HG02885 (cell line): ENCODE measurements at regions not wholly inside any gene's neighbourhood (a gene's known extent, or its start where the extent isn't known, plus 50 kb on each side); places are given as distances from the start of the nearest gene placed in this dataset.

ENCODE experiments used
- ATAC-seq: cut with Tn5 transposase; IDR thresholded peaks from one replicate; pipeline ENCODE4 v1.9.1; 2021; ENCODE audit warnings: mild to moderate bottlenecking; ENCODE audit not compliant: unreplicated experiment, poor library complexity

DNA sequence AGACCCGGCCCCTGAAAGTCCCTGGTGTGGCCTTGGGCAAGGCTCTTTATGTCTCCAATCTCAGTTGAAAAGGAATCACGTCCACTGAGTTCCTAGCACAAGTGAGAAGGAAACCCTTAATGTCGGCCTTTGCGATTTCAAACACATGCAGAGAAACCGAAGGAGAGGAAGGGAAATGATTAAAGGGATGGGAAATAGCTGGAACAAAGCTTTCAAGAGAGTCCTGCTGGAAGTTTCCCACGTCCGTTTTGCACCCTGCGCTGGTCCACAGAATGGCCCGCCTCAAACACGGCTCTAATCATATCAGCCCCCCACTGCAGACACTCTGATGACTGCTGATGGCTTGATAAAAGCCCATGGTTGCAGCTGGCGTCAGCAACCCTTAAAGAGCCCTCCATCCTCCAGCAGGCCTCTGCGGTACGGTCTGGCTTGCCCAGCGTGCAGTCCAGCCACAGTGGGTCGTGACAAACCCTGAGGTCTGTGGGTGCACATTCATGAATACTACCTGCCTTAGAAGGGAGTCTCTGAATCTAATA is 765.5 kb upstream of the EEF2KMT start:
- no peak for ATAC-seq

DNA sequence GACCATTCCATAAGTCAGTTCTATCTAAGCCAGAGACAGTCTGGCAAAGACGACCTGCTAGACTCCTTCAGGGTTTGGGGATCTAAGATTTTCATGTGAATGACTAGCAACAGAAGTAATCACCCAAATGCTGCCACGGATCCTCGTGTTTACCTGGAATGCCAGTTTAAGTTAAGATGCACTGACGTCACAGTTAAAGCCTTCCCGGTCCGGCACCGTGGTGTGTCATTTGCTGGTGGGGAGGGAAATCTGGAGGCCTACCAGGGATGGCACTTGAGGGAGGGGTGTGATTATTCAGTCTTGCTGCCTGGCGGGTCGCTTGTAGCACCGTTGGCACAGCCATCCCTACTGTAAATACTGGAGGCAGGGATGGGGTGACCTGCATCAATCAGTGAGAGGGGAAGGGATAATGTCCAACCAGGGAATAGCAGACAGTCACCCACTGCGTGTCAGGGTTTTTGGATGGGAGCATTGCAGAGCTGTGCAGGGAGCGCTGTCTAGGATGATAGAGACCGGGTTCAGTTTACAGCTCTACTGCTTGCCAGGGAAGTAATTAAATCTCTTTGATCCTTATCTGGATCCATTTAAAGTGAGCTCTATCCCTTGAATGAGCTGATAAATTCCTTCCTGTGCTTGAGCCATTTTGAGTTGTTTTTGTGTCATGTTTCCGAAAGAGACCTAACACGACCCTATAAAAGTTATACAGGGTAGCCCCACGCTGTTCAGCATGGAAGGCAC is 764.7 kb upstream of the EEF2KMT start:
- ATAC-seq, result no peak

DNA sequence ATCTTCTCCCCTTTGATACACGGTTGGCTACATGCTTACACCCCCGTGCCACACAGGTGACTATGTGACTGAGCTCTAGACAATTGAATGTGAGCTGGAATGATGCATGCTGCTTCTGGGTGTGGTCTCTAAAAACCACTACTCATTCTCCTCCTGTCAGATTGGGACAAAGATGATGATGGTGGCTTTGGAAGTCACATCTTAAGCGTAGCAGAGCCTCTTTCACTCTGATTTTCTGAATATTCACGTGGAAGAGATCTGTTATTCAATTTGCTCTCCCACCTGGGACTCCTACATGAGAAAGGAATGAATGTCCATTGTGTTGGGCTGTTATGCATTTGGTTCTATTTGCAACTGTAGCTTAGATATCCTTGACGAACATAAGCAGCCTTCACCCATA is 763.6 kb upstream of the EEF2KMT start:
- no peak for ATAC-seq

DNA sequence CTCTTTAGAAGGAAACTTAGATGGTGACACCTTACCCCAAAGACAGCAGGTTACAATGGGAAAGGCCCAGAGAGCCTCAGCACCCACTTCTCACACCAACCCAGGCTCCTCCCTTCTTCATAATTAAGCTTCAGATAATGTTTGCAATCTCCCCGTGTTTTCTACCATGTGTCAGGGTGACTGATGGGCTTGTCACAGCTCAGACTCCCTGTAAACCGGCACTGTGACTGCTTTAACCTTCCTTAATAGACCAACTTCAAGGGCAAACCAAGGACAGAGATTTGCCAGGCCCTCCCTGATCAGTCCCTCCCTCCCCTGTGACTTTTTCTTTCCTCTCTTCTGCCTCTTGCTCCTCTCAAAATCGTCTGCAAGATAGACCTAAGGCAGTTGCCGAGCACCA is 760.6 kb upstream of the EEF2KMT start:
- ATAC-seq, result no peak

DNA sequence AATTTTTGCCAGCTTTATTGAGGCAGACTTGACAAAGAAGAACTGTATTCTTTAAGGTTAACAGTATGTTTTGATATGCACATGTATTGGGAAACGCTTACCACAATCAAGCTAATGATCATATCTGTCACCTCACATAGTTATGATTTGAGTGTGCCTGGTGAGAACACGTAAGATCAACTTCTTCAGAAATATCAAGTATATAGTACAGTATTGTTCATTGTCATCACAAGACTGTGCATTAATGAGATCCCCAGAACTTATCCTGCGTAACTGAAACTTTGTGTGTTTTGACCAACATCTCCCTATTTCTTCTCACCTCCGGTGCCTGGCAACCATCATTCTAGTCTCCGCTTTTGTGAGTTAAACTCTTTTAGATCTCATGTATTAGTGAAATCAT is 756.4 kb upstream of the EEF2KMT start:
- no peak for ATAC-seq

DNA sequence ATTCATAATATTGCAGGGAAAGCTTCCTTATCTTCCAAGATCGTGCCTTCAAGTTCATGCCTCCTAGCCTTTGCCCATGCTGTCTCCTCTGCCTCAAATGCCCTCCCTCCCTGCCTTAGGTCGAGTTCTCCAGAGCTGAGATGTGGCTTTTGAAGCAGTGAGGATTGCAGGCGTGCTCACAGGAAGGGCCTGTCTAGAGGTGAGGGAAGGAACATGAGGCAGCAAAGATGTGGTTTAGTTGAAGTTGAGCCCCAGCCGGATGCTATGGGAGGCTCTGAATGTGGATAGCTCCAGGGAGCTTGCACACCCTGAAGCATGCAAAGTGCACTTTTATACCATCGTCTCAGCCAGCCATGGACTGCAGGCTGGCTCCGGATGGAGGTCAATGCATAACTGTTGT is 754.6 kb upstream of the EEF2KMT start:
- ATAC-seq, result no peak

DNA sequence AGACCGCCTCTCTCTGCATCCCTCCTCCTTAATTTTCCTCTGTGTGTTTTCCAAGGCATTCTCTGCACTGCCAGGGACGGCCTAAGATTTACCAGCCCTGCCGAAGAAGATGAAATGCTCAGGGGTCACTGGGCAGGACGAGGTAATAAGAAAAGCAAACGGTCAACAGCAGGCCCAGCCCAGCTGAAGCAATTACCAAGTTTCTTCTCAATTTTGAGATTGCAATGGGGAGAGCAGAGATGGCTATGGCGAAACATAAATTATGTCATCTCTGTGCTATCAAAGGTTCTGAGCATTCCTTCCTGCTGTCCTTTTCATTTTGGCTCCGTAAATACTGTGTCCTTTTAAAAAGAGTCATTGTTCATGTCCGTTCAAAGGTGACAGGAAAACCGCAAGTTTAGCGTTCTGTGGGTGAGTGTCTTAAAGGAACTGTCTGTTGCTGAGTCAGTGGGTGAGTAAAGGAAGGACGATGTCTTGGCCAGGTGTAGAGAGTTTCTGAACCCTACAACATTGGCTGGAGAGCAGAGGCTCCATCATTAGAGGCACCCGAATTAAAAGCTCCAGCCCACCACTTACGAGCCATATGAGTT is 753.9 kb upstream of the EEF2KMT start:
- ATAC-seq, result no peak

DNA sequence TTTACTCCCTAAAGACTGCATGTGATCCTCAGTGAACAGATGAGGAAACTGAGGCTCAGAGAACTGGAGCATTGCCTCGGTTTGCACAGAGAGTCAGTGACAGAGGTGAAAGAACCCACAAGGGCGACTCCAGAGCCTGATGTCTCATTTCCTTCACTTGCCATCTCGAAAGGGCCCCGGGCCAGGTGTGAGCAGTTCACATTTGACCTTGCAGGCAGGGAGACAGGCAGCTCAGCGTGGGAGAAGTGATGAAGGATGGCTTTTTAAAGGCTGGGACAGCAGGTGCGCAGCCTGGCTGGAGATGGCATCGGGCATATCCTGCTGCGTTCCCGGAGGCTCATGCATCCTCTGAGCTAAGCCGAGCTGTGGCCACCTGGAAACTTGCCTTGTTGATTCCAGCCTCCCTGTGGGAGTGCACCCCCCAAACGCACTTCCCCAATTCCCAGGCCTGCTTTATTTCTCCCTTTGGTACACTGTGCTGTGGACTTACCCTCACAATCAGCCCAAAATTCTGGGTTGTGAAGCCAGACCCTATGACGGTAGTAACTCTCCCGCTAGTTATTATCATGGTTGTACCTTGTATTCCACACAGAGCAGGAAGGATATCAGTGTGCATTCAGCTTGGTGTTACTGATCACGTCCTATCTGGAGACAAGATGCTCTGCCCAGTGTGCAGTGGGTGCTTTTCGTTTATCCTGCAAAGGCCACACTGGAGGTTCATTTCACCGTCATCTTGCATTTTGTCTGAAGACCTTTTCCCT is 753.2 kb upstream of the EEF2KMT start:
- no peak for ATAC-seq

DNA sequence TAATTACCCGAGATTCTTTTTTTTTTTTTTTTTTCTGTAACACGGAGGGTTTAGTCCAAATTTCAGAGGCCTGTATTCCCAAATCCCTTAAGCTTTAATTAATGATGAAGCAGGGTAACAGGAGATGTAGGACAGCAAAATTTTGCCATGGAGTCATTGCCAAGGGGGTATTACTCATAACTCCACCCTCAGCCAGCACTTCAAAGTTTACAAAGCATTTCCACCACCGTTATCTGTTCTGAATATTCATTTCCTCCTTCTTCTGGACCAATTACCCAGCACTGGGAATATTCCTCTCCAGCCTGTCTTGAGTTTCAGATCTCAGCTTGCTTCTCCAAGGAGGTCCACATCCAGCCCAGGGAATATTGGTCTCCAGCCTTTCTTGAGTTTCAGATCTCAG is 747.5 kb upstream of the EEF2KMT start:
- ATAC-seq, result no peak

DNA sequence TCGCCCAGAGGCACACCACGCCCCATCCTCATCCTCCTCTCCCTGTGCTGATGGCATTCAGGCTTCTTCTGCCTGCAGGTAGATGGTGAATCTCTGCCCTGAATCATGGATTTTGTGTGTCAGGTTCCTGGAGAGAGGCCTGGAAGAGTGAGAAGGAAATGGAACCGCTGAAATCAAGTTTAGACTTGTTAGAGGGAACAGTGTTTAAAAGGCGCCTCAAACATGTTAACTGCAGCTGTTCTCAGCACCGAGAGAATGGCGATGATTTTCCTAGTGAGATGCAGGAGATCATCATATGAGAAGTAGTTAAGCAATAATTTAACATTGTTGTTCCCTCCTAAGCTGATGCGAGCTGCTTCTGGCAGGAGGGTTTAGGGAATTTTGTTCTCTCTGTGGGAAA is 744.4 kb upstream of the EEF2KMT start:
- no peak for ATAC-seq

DNA sequence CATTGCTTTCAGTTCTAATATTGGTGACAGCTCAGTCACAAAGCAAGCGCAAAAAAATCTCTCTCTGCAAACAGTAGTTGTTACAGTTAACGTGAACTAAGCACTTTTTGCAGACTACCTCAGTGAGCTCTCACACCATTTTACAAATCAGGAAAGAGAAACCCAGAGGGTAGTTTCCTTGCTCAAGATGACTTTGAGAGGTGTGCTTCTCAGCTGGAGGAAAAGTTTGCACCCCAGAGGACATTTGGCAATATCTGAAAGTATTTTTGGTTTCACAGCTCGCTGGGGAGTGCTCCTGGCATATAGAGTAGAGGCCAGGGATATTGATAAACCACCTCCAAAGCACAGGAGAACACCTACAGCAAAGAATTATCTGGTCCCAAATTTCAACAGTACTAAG is 741.1 kb upstream of the EEF2KMT start:
- no peak for ATAC-seq

DNA sequence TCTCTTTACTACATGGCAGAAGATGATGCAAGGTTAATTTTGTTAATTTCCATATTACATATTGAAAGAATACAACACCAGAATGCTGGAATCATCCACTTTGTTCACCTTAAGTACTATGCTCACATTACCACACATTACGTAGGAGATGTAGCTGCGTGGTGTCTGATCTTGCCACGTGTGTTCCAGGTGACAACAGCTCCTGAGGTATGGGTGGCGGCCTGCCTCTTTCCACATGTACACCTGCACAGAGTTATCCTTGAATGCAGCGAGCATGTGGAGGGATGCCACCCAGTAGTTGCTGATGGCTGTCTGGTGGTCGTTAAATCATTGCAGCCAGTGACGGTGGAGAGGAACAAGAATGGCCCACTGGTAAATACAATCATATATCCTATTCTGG is 740.5 kb upstream of the EEF2KMT start:
- no peak for ATAC-seq

DNA sequence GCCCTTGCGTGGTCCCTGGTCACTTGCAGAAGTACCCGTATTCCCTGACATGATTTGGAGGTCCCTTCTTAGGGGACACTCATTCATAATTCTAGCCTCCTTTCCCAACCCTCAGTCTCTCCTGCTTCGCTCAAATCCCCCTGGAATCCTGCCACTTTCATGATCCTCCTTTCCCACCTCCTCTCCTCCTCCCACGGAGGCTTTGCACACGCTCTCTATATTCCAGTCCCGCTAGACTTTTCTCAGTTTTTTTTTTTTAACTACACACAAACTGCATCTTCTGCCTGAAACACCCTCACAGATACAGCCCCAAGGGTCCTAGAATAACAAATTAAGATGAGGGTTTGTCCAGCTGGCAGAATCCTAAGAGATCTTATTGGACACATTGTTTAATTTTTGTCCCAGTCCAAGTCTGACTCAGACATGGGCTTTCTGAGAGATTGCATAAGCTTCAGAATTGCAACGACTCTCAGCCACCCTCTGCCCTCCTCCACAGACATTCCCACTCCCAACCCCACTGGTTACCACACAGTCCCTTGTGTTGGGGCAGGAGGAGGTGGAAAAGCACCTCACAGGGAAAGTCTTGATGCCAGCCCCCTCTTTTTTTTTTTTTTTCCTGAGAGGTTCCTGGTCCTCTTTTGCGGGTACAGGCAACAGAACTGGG is 739.5 kb upstream of the EEF2KMT start:
- ATAC-seq, result no peak

DNA sequence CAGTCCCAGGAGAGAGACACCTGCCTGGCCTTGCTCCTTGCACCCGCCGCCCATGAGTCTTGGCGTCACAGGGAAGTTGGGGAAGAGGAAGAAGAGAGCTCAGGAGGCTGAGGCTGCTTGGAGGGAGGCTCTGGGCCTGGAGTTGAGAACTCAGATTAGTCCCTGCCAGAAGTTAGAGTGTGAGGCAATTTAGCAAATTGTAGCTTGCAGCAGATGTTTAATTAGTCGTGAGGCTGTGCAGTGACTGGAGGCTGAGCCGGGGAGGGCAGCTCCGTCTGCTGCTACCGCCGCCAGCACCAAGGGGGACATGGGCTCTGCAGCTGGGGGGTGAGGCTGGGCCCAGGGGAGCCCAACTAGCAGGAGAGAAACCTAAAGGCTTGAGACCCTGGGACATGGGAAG is 738.3 kb upstream of the EEF2KMT start:
- no peak for ATAC-seq

DNA sequence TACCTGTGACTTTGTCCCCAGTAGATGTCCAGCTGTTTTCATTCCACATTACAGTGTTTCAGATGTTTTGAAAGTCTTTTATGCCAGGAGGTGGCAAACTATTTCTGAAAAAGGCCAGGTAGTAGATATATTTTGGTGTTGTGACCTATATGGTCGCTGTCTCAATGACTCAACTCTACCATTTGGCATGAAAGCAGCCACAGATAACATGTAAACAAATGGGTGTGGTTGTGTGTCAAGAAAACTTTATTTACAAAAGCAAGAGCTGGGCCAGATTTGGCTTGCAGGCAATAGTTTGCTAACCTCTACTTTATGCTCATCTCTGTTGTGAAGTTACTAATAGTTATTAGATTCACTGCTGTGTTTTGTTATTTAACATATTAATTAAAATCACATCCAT is 728.7 kb upstream of the EEF2KMT start:
- no peak for ATAC-seq

DNA sequence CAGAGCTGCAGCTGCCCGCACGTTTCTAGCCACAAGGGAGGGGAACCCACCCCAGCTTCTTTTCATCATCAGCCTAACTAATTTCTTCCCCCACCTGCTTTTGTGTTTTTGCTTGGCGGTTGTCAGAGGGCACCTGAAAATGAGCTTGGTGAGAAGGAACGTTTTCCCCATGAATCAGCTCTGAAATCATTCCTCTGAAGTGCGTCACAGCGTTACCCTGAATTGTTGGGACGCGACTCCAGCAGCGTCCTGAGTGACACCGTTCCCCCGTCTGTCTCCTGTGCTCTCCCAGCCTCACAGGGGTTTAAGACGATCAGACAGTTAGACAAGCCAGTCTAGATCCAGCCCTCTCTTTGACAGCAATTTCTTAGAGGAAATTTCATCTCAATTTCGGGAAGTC is 722.9 kb upstream of the EEF2KMT start:
- no peak for ATAC-seq

DNA sequence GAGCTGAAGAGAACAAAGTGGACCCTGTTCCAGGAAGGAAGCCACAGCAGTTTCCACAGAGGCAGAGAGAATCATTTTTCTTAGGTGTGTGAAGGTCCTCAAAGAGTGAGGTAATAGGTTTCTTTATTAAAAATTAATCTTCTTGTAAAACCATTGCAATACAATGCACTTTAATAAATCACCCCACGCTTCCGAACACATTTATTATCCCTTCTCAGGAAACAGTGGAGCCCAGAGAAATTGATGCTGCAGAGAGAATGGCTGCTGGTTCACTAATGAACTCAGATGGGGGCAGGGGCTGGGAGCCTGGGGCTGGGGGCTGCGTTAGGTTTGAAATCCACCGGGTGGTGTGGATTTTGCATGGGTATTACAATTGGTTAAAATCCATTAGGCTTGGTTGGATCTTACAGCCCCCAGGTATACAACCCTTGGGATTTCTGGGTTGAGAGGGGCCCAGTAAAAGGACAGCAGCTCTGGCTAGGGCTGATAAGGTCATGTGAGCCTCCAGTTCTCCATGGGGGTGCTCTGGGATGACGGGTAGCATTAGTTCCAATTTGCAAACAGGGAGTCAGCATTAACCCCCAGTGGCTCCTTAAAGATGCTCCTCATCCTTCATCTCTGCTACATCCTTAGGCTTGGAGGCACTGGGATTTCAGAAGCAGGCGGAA is 718.1 kb upstream of the EEF2KMT start:
- ATAC-seq, result no peak

DNA sequence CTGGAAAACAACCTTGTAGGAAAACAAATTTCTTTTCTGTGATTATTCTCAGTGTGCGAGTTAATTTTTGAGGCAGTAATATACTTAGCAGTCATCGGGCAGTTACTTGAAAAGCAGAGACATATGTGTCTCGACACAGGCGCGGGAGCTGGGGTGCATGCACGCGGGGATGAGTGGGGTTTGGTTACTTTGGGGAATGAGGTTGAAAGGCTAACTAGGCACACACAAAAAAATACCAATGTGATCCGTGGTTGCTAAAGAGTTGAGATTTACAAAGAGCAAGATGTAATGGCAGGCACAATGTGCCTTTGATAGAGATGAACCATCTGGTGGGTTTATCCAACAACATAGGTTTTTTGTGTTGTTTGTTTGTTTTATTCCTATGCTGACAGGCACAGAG is 703.8 kb upstream of the EEF2KMT start:
- no peak for ATAC-seq

DNA sequence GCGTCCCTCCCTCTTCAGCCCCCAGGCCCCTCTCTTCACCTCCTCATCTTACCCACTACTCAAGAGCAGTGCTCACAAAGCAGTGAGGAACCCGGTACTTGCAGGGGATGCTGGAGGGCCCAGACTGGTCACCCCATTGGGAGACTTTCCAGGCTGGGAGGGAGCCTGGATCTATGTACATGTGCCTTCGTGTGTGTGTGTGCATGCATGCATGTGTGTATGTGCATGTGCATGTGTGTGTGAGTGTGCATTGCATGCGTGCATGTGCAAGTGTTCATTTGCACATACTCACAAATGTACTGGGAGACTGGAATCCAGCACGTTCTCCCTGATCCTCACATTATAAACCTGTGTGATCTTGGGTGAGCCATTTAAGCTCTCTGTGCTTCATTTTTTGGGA is 696.0 kb upstream of the EEF2KMT start:
- no peak for ATAC-seq

DNA sequence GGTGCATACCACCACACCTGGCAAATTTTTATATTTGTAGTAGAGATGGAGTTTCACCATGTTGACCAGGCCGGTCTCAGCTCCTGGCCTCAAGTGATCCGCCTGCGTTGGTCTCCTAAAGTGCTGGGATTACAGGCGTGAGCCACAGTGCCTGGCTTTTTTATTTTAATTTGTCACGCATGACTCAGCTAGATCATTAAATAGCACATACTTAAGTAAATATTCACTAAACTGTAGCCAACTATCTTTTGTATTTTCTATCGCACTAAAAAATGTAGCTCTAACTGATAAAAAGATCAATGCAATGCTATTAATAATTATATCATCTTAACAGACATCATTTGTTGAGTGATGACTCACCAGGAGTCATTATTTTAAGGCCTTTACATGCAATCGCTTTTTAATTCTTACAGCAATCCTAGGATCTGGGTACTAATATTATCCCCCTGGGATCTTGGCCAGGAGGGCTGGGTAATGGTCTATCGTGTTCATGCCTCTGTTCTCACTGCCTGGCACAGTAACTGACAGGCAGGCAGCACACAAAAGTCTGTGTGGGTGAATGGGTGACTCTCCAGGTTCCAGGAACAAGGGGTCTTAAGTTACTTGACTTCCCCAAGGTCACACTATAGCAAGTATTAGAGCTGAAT is 693.5 kb upstream of the EEF2KMT start:
- ATAC-seq, result no peak
